ENCODE measurements at regions not wholly inside any gene's neighbourhood (a gene's known extent, or its start where the extent isn't known, plus 50 kb on each side); places are given as distances from the start of the nearest gene placed in this dataset.

- TF ChIP-seq CTCF (conservative IDR thresholded peaks at IDR 0.05; ENCODE audit: low read length) = no peak
- TF ChIP-seq EZH2phosphoT487 (IDR thresholded peaks at IDR 0.05; ENCODE audit: borderline replicate concordance, low read depth, low read length) = no peak
These were observed 117.5 kb upstream of the PCSK2 start for GRCh38 chr20:17109307-17109706.

Data from OCI-LY7 (cell line).